ENCODE measurements at regions not wholly inside any gene's neighbourhood (a gene's known extent, or its start where the extent isn't known, plus 50 kb on each side); places are given as distances from the start of the nearest gene placed in this dataset.

GRCh38 chr9:73558471-73558870 is 406.8 kb downstream of the ANXA1 start:
- TF ChIP-seq CTCF (IDR thresholded peaks at IDR 0.05) (no peak), POLR2A (IDR thresholded peaks at IDR 0.05) (no peak)

Data from heart left ventricle (tissue), 13 donors.